ENCODE measurements at regions not wholly inside any gene's neighbourhood (a gene's known extent, or its start where the extent isn't known, plus 50 kb on each side); places are given as distances from the start of the nearest gene placed in this dataset.

- TF ChIP-seq POLR2AphosphoS5 (IDR thresholded peaks at IDR 0.05; ENCODE audit: low read depth) (no peak), SPI1 (IDR thresholded peaks at IDR 0.05; ENCODE audit: borderline replicate concordance, low read depth) (no peak), REST (IDR thresholded peaks at IDR 0.05; ENCODE audit: insufficient replicate concordance, low read depth) (no peak), CTCF (IDR thresholded peaks at IDR 0.05; ENCODE audit: insufficient read depth, low read length) (no peak), GABPA (IDR thresholded peaks at IDR 0.05; ENCODE audit: low read depth) (no peak)
- H3K4me3 ChIP-seq (replicated peaks; ENCODE audit: insufficient read depth, low read length) = no peak overlapping the region
- H3K27me3 ChIP-seq (ENCODE audit: insufficient read depth, poor library complexity, severe bottlenecking) = no peaks in the 10 kb centered on the region
- DNase-seq (ENCODE audit: low read depth in 1 of 2, low spot score in 1 of 2) = no peak
- H3K27ac ChIP-seq (replicated peaks) = no peak overlapping the region
These were observed 51.9 kb upstream of the ADTRP start for GRCh38 chr6:11830520-11830919.

GRCh38 chr6:11830105-11830504, 51.5 kb upstream of the ADTRP start:
- H3K4me3 ChIP-seq (replicated peaks; ENCODE audit: insufficient read depth, low read length) = no peak overlapping the region
- TF ChIP-seq POLR2AphosphoS5 (IDR thresholded peaks at IDR 0.05; ENCODE audit: low read depth) (no peak), REST (IDR thresholded peaks at IDR 0.05; ENCODE audit: insufficient replicate concordance, low read depth) (no peak), GABPA (IDR thresholded peaks at IDR 0.05; ENCODE audit: low read depth) (no peak), SPI1 (IDR thresholded peaks at IDR 0.05; ENCODE audit: borderline replicate concordance, low read depth) (no peak), CTCF (IDR thresholded peaks at IDR 0.05; ENCODE audit: insufficient read depth, low read length) (no peak)
- DNase-seq (ENCODE audit: low read depth in 1 of 2, low spot score in 1 of 2) = no peak
- no peak overlapping the region for H3K27ac ChIP-seq (replicated peaks)
- H3K27me3 ChIP-seq (ENCODE audit: insufficient read depth, poor library complexity, severe bottlenecking) = no peaks in the 10 kb centered on the region

- DNase-seq (ENCODE audit: low read depth in 1 of 2, low spot score in 1 of 2) = no peak
- TF ChIP-seq POLR2AphosphoS5 (IDR thresholded peaks at IDR 0.05; ENCODE audit: low read depth) = no peak
- peak; percentile 54; the same call in 1 of the 2 replicates for TF ChIP-seq SPI1 (IDR thresholded peaks at IDR 0.05; ENCODE audit: borderline replicate concordance, low read depth)
- no peak overlapping the region for H3K27ac ChIP-seq (replicated peaks)
- no peak overlapping the region for H3K4me3 ChIP-seq (replicated peaks; ENCODE audit: insufficient read depth, low read length)
- H3K27me3 ChIP-seq (ENCODE audit: insufficient read depth, poor library complexity, severe bottlenecking) = no peaks in the 10 kb centered on the region
These were observed 49.8 kb upstream of the ADTRP start for GRCh38 chr6:11828262-11828870.

Data from HL-60 (cell line).